K562 (cell line): ENCODE measurements at regions not wholly inside any gene's neighbourhood (a gene's known extent, or its start where the extent isn't known, plus 50 kb on each side); places are given as distances from the start of the nearest gene placed in this dataset.
"Not testable (repeated sequence)": the region's sequence is repeated elsewhere in the genome, so short reads cannot be mapped to it uniquely, and the experiment has no call there.

ENCODE experiments used
- ATAC-seq: fragments of 200-7000 bp; cut with Tn5 transposase; 3 replicates; pipeline ENCODE4 v1.9.1; 2020; ENCODE audit warnings: moderate library complexity
- BruUV-seq: library from RNA; stranded (reverse); fragments of 400-500 nt; replicated peaks from 2 replicates; lab custom pipeline; 2021; lab: Mats Ljungman, UMichigan
- CTCF ChIA-PET: fragments of 300-600 bp; formaldehyde crosslinking; extraction: SDS; loops from one replicate; lab custom pipeline; 2021; ENCODE audit warnings: low intra/inter-chr PET ratio; lab: Yijun Ruan, JAX
- POLR2A ChIA-PET: fragments of 300-600, 350-650 bp; sonication (Branson Sonifier 250); formaldehyde crosslinking; extraction: SDS; loops from one replicate; lab custom pipeline; 2021; ENCODE audit warnings: antibody characterized with exemption, inconsistent platforms; lab: Yijun Ruan, JAX
- DNase-seq, 4 experiments: peaks; one replicate each; pipeline versions ENCODE4 v3.0.0 to v3.0.0-alpha.2; 2011 to 2018; ENCODE audit warnings: low spot score in 3 of 4, mixed read lengths in 3 of 4; ENCODE audit errors: extremely low read depth in 1 of 4
- FAIRE-seq: peaks from 2 replicates; lab custom pipeline; 2011; peaks lifted over from hg19 to GRCh38; lab: Jason Lieb, UNC
- H2AFZ ChIP-seq: 2 replicates; pipeline ENCODE4 v1.6.0; 2011; ENCODE audit warnings: low read depth, low read length, control low read depth, inconsistent platforms
- H3K27ac ChIP-seq: fragments of 200-600 bp; 3 replicates; pipeline ENCODE4 v1.8.0; 2011; ENCODE audit warnings: low read depth, mild to moderate bottlenecking, control low read depth, inconsistent platforms, low read length, moderate library complexity, mixed read lengths; ENCODE audit errors: extremely low read depth
- H3K27me3 ChIP-seq, 2 experiments: fragments of 300-600 bp in 1 of 2; 2 replicates in 1 of 2; 3 replicates in 1 of 2; pipeline versions ENCODE4 v1.6.0 to v1.8.0; 2011; ENCODE audit warnings: inconsistent platforms in 2 of 2, low read length in 2 of 2, mild to moderate bottlenecking in 1 of 2, mixed read lengths in 1 of 2, moderate library complexity in 1 of 2; ENCODE audit not compliant: control insufficient read depth in 2 of 2, insufficient read depth in 2 of 2
- H3K36me3 ChIP-seq: fragments of 300-600 bp; 3 replicates; pipeline ENCODE4 v1.8.0; 2011; ENCODE audit warnings: mild to moderate bottlenecking, low read length, inconsistent platforms; ENCODE audit not compliant: control insufficient read depth, insufficient read depth
- H3K4me1 ChIP-seq, 2 experiments: fragments of 200-600 bp in 1 of 2; replicated peaks in 1 of 2; 2 replicates in 1 of 2; 3 replicates in 1 of 2; pipeline versions ENCODE4 v1.5.1 to v1.8.0; 2011; ENCODE audit warnings: inconsistent platforms in 2 of 2, low read length in 2 of 2, mild to moderate bottlenecking in 1 of 2, mixed read lengths in 1 of 2, moderate library complexity in 1 of 2; ENCODE audit not compliant: control insufficient read depth in 2 of 2, insufficient read depth in 2 of 2
- H3K4me2 ChIP-seq: 2 replicates; pipeline ENCODE4 v1.6.1; 2011; ENCODE audit warnings: low read length, control low read depth, inconsistent platforms, mixed read lengths; ENCODE audit not compliant: insufficient read depth
- H3K4me3 ChIP-seq: fragments of 200-600 bp; sonication (generic), shearing (Covaris generic); 2 replicates; pipeline ENCODE4 v1.5.1; 2016; ENCODE audit warnings: control low read depth, inconsistent platforms
- H3K79me2 ChIP-seq: fragments of 200-600 bp; 3 replicates; pipeline ENCODE4 v1.8.0; 2011; ENCODE audit warnings: low read length, inconsistent platforms; ENCODE audit not compliant: control insufficient read depth, insufficient read depth
- H3K9ac ChIP-seq, 2 experiments: 2 replicates each; pipeline versions ENCODE4 v1.6.0 to v1.6.1; 2011; ENCODE audit warnings: low read depth in 2 of 2, low read length in 2 of 2, control low read depth in 1 of 2, inconsistent platforms in 1 of 2, mild to moderate bottlenecking in 1 of 2, mixed read lengths in 1 of 2; ENCODE audit not compliant: insufficient read depth in 1 of 2
- H3K9me1 ChIP-seq: one replicate; pipeline ENCODE4 v1.6.0; 2011; ENCODE audit warnings: inconsistent platforms, mild to moderate bottlenecking, low read length, moderate library complexity; ENCODE audit not compliant: control insufficient read depth, insufficient read depth
- H3K9me3 ChIP-seq: replicated peaks from 2 replicates; pipeline ENCODE4 v1.5.1; 2011; ENCODE audit warnings: low read depth, low read length, inconsistent platforms; ENCODE audit not compliant: control insufficient read depth, insufficient read depth
- H4K20me1 ChIP-seq: replicated peaks from 2 replicates; pipeline ENCODE4 v1.6.1; 2011; ENCODE audit warnings: low read length, inconsistent platforms, mixed read lengths; ENCODE audit not compliant: control insufficient read depth, insufficient read depth
- GATA2 ChIP-seq: sonication (generic); formaldehyde crosslinking; IDR thresholded peaks from 2 replicates; pipeline ENCODE4 v1.4.0; 2020; ENCODE audit warnings: mild to moderate bottlenecking, missing genetic modification reagents
- HIVEP1 ChIP-seq: fragments of 250-450 bp; sonication (Bioruptor Pico); IDR thresholded peaks from 2 replicates; pipeline ENCODE4 v1.4.0; 2020; ENCODE audit warnings: mild to moderate bottlenecking
- PBX2 ChIP-seq, 2 experiments: IDR thresholded peaks in 1 of 2; conservative IDR thresholded peaks in 1 of 2; 2 replicates each; pipeline ENCODE4 v1.6.1; 2016; ENCODE audit warnings: low read depth in 2 of 2, mild to moderate bottlenecking in 1 of 2, missing compliant biosample characterization in 1 of 2, missing genetic modification characterization in 1 of 2, moderate library complexity in 1 of 2
- TAF1 ChIP-seq: IDR thresholded peaks from 2 replicates; pipeline ENCODE4 v1.6.1; 2011; ENCODE audit warnings: mild to moderate bottlenecking, low read length, moderate library complexity; ENCODE audit not compliant: insufficient read depth, control insufficient read depth, severe bottlenecking; ENCODE audit errors: extremely low read depth
- ZBTB33 ChIP-seq: sonication (generic); formaldehyde crosslinking; IDR thresholded peaks from 2 replicates; pipeline ENCODE4 v1.8.1; 2023; ENCODE audit warnings: mild to moderate bottlenecking, missing genetic modification reagents
- ZNF23 ChIP-seq: fragments of 250-450 bp; sonication (Bioruptor Pico); IDR thresholded peaks from 2 replicates; pipeline ENCODE4 v1.4.0; 2020; ENCODE audit warnings: mild to moderate bottlenecking
- ZNF436 ChIP-seq: fragments of 250-450, 450-650 bp; sonication (Bioruptor Pico); formaldehyde crosslinking; IDR thresholded peaks from 2 replicates; pipeline ENCODE4 v1.7.0; 2020; ENCODE audit warnings: mild to moderate bottlenecking
- WGBS: fragments of 100-300 bp; shearing (Covaris generic); methylation state at CpG from one replicate; pipeline ENCODE4 v1.1.6; 2016; ENCODE audit warnings: low coverage, mixed read lengths; ENCODE audit not compliant: insufficient coverage; ENCODE audit errors: missing lambda C conversion rate; 5-methylcytosine and 5-hydroxymethylcytosine counted together
- in situ Hi-C: fragments of 300-500 bp; cut with MboI; formaldehyde crosslinking; loops from 4 replicates; pipeline ENCODE4 v1.15.0; 2018; ENCODE audit warnings: inconsistent platforms, mixed read lengths
- intact Hi-C: fragments of 100-400 bp; cut with micrococcal nuclease; formaldehyde crosslinking; loops from 2 replicates; pipeline ENCODE4 v1.14.2; 2022

DNA sequence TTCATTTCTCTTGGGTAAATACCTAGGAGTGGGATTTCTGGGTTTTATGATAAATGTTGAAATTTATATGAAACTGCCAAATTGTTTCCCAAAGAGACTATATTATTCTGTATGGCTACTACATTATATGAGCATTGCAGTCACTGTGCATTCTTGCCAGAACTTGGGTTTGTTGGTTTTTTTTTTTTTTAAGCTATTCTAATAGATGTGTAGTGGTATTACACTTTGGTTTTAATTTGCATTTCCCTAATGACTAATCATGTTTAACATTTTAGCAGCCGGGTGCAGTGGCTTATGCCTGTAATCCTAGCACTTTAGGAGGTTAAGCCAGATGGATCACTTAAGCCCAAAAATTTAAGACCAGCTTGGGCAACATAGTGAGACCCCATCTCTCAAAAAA is 56.0 kb upstream of the MSH6 start:
- H3K9ac ChIP-seq, intact Hi-C loops, H3K4me3 ChIP-seq: not testable (repeated sequence)

DNA sequence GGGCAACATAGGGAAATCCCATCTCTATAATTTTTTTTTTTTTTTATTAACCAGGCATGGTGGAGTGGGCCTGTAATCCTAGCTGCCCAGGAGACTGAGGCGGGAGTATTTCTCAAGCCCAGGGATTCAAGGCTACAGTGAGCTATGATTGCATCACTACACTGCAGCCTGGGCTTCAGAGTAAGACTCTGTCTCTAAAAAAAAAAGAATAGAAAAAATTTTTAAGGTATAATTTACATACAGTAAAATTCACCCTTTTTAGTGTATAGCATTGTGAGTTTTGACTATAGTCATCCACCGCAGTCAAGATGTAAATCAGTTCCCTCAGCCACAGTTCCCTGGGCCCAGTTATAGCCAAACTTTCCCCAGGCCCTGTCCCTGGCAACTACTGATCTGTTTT is 57.1 kb upstream of the MSH6 start:
- ATAC-seq (no peak), FAIRE-seq (no peak), DNase-seq (no peak)
- ChIA-PET POLR2A (interaction anchor here (0.6 to 1.1 kb wide), 2 partner anchors 47 to 89 kb away, joined by 3 read pairs; no protein-coding TSS in a partner anchor), CTCF (no interaction called here)
- no peaks in the 10 kb centered on the region for H4K20me1 ChIP-seq
- BruUV-seq = no TSS peak
- no peak overlapping the region for H3K27ac ChIP-seq
- WGBS = 3% methylated on average over 2 of the region's 2 CpGs
- TF ChIP-seq ZNF436 (CRISPR knock-in tag) (no peak), ZBTB33 (CRISPR knock-in tag) (no peak), GATA2 (no peak), TAF1 (no peak), ZNF23 (CRISPR knock-in tag) (no peak), PBX2 (CRISPR knock-in tag; IDR thresholded peaks at IDR 0.05; ENCODE audit: low read depth) (no peak), PBX2 (tag; conservative IDR thresholded peaks at IDR 0.05; ENCODE audit: low read depth) (no peak), HIVEP1 (no peak)
- H3K4me2 ChIP-seq = no peak overlapping the region
- no peak overlapping the region for H3K9ac ChIP-seq
- in situ Hi-C loops (no loop called here), intact Hi-C loops (no loop called here)
- no peak overlapping the region for H3K4me3 ChIP-seq
- no peaks in the 10 kb centered on the region for H3K36me3 ChIP-seq
- H3K9me3 ChIP-seq = no peaks in the 10 kb centered on the region
- H3K27me3 ChIP-seq = peaks cover 2 to 25% of the 10 kb centered on the region in 2 experiments; a peak in 4 of 5 replicates
- no peaks in the 10 kb centered on the region for H3K79me2 ChIP-seq
- no peaks in the 10 kb centered on the region for H3K4me1 ChIP-seq
- no peak overlapping the region for H2AFZ ChIP-seq
- H3K9me1 ChIP-seq = no peaks in the 10 kb centered on the region

More for the DNA sequence above, 56.0 kb upstream of the MSH6 start:
- WGBS = no CpG with 5 or more reads among the region's 1 CpG
- DNase-seq, H3K27ac ChIP-seq, H3K9me1 ChIP-seq, H3K79me2 ChIP-seq, CTCF ChIA-PET, in situ Hi-C loops, H4K20me1 ChIP-seq, H3K4me1 ChIP-seq, ATAC-seq, H3K36me3 ChIP-seq, FAIRE-seq, H3K9me3 ChIP-seq, BruUV-seq, H3K4me2 ChIP-seq, H2AFZ ChIP-seq: not testable (repeated sequence)
- POLR2A ChIA-PET = interaction anchor here (1.1 kb wide), 1 partner anchor 49 kb away, joined by 3 read pairs; no protein-coding TSS in a partner anchor
- peaks cover 2 to 21% of the 10 kb centered on the region in 2 experiments; a peak in 3 of 5 replicates for H3K27me3 ChIP-seq
